ENCODE measurements at regions not wholly inside any gene's neighbourhood (a gene's known extent, or its start where the extent isn't known, plus 50 kb on each side); places are given as distances from the start of the nearest gene placed in this dataset.
A peak's percentile ranks its signal among the peaks of the same experiment; 100 is the strongest.

DNA sequence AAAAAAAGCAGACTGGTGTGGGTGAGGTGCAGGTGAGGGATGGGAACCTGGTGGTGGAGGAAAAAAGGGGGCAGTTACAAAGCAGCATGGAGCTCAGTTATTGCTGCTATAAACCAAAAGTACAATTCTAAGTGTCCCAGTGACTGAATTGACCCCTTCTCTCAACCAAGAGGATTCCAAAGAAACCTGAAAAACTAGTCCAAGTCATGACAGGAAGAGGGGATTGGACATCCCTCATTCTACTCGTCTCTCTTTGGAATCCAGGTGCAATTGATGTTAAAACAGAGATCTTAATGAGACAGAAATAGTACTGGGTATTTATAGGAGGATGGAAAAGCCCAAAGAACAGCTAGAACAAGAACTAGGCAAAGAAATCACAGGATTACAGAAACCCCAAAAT lies 322.3 kb upstream of the IGFBP3 start:
- no peak for DNase-seq (ENCODE audit: extremely low read depth, low read depth)

DNA sequence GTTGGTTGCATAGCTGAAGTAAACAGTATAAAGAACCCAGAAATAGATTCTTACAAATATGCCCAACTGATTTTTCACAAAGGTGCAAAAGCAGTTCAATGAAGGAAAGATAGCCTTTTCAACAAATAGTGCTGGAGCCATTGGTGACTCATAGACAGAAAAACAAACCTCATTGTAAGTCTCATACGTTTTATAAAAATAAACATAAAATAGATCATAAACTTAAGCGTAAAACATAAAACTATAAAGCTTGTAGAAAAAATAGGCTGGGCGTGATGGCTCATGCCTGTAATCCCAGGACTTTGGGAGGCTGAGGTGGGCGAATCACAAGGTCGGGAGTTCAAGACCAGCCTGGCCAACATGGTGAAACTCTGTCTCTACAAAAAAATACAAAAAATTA lies 318.8 kb upstream of the IGFBP3 start:
- no peak for DNase-seq (ENCODE audit: extremely low read depth, low read depth)

DNA sequence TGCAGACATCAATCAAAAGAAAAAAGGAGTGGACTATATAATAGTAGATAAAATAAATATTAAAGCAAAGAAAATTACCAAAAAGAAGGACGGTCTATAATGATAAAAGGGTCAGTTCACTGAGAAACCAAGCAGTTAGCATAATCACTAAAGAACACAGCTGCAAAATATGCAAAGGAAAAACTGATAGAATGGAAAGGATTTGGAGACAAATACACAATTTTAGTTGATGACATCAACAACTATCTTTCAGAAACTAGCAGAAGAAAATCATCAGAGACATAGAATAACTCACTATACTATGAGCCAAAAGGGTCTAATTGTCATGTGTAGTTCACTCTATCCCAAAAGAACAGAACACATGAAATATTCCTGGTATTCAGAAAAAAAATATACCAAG lies 316.4 kb upstream of the IGFBP3 start:
- DNase-seq (ENCODE audit: extremely low read depth, low read depth), result no peak

DNA sequence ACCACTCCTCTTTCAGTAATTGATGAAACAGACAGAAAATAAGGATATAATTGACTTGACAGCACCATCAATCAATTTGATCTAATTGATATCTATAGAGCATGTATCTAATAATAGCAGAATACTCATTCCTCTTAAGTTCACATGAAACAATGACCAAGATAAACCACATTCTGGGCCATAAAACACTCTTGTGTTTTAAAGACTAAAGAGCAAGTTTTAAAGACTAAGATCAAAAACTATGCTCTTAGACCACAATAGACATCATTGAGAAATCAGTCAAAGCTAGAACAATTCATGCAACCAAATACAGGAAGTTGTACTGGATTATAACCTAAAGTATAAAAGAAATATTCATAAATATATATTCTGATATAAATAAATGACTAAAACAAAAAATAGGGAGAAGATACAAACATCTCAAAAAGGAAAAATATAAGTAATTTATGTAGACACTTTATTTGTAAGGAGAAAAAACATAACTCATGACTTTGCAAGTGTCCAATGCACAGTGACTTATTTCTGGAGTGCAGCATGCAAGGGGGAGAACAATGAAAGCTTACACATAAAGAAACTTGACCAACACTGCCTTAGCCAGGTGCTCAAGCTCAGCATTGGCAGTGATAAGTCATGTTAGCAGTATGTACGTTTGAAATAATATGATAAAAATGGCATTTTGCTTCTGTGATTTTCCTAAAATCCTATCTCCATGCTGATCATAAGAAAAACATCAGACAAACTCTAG lies 312.7 kb upstream of the IGFBP3 start:
- no peak for DNase-seq (ENCODE audit: extremely low read depth, low read depth)

DNA sequence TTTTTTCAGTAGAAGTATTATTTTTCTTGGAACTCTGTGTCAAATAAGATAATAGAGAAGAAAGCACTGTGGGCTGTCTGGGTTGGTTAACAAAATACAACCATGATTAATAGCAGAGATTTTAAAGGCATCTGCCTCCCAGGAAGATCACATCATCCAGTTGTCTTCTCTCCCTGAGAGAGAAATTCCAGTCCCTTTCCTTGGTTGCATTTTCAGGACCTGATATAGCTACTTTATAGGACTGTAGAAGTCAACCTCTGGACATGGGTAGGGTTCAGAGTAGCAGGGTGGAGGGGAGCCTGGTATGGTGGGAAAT lies 309.9 kb upstream of the IGFBP3 start:
- DNase-seq (ENCODE audit: extremely low read depth, low read depth), result no peak

DNA sequence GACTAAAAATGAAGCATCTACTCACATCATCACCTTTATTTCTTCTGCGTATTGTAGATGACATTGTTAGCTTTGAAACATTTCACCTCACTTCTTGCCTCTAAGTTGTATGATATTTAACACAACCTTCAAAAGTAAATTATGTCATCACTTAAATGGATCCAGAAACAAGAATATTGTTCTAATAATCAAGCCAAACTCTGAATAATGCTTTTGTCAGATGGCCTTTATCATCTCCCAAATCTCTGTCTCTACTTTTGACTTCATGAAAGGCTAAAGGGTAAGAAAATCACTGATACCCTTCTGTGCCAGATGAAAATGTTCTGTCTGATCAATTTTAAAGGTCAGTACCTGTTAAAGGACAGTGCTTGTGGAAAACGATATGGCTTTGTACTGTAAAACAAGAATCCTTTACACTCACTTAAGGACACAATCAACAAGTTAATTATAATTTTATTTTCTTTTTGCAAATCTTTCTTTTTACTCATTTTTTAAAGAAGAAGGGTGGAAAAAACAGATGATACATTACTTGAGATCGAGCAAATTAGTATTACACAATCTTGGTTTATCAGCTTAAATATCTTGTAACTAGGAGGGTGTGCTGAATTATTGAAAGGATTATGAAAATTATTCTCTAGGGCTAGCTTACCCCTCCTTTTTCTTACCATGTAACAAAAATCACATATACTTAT lies 309.4 kb upstream of the IGFBP3 start:
- DNase-seq (ENCODE audit: extremely low read depth, low read depth), result no peak

DNA sequence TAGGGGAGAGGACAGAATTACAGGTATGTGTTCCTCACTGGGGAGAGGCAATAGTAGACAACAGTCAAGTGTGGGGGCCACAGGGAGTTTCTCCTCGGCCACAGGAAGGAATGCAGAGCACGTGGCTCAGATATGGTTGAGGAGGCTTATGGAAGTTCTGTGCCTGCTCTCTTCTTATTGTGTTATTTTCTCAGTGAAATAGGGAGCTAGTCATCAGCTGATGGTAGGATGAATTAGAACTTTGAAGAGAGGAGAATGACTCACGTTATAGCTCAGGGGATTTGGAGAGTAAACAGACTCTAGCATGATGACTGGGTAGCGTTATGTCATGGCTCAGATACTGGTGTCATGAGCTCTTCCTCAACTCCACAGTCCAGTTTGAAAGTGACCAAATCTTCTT lies 308.3 kb upstream of the IGFBP3 start:
- DNase-seq (ENCODE audit: extremely low read depth, low read depth), result peak; percentile 32

DNA sequence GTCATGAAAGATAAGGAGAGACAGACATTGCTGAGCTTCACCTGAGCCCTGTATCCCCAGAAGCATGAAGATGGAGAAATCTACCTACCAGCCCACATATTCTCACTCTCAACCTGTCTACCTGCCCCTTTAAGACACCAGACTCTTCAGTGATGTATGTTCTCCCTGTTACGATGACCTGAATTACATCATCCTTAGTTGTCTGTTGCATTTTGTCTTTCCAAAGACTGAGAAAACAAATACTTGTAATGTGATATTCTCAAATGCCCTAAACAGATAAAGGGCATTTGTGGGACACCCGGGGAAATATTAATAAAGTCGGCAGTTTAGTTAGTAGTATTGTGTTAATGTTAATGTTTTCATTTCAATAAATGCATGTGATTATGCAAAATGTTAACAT lies 305.8 kb upstream of the IGFBP3 start:
- DNase-seq (ENCODE audit: extremely low read depth, low read depth), result no peak

DNA sequence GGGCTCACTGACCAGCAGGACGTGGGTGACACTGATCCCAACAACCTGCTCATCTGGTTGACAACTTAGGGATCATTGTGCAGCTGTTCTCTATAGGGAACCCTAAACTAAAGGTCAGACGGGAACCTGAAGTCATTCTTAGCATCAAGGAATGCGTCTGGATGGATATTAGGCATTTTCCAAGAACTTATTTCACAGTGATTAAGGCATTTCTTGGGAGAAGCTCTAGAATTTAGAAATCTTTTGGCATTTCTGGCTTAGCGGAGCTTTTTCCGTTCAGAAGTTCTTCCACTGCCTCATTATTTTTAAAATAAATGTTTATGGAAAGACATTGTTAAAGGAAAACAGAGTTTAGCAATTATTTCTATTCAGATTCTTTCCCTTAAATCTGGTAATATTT lies 303.3 kb upstream of the IGFBP3 start:
- no peak for DNase-seq (ENCODE audit: extremely low read depth, low read depth)

DNA sequence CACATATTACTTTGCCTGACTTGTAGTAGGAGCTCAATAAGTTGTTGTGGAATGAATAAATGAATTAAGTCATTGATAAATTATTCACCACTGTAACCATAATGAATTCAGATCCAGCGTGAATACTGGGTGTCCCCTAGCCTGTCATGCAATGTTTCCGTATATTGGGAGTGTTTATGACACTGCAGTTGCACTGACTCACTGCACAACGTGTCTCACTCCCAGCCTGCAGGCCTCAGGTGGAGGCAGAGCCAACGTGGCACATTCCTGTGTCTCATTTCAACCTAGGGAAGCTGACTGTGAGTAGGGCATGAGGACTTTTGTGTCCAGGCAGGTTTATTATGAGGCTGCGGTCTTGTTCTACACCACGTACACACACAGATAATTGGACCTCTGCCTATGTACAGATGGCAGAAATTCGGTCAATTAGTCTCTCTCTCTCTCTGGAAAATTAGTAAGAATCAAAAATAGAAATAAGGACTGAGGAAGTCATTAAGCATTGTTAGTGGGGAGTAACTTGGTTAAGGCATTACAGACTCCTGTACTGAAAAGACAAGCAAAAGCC lies 299.1 kb upstream of the IGFBP3 start:
- no peak for DNase-seq (ENCODE audit: extremely low read depth, low read depth)

DNA sequence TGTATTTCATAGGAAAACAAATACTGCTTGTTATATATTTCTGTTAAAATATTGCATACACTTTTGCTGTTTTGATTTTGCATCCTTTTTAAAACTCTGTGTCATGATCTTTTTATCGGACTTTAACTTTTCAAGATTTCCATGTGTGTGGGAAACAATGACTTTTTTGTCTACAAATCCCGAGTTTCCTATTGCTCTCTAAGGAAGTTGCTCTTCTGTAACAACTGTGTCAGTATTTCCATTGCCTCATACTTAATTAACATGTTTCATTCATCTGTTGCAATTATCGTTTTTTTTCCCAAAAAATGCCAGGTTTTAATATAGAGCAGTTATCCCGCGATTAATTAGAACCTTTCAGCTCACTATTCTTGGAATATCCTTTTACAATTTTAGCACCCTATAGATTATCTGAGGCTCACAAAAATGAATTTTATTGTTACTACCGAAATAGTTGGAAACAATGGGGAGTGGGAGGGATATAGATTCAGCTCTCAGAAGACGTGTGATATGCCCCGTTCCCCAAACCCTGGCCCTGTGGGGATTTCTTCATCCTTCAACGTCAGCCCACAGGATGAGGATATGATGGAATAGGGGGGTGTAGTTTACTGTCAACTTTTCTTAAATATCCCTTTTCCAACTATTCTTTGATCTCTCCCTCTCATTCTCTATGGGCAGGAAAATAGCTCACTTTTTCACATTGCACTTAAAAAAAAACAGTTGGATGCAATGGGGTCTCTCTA lies 297.6 kb upstream of the IGFBP3 start:
- DNase-seq (ENCODE audit: extremely low read depth, low read depth), result no peak

DNA sequence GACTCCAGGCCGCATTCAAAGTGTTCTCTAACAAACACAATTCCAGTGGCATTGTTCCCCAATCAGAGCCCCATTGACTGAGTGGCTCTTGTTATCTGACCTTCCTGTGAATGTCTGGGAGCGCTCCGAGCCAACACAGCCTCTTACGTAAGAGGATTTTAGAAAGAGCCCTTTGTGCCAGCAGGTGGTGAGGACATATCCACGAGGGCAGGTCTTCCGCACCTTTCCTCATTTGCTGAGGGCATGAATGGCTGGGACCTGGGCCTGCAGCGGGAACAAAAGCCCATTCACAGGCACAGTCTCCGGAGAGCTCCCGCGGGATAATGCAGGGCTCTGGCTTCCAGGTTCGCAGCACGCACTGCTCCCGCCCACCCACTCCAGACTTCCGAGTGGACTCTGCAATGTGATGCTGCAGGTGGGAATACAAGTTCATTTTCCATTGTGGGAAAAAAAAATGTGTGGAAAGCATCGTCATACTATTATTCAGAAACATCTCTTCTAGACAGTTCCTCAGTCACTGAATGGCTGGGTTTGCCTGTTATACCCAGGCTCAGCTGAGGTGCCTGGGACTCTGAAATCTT lies 295.0 kb upstream of the IGFBP3 start:
- no peak for DNase-seq (ENCODE audit: extremely low read depth, low read depth)

DNA sequence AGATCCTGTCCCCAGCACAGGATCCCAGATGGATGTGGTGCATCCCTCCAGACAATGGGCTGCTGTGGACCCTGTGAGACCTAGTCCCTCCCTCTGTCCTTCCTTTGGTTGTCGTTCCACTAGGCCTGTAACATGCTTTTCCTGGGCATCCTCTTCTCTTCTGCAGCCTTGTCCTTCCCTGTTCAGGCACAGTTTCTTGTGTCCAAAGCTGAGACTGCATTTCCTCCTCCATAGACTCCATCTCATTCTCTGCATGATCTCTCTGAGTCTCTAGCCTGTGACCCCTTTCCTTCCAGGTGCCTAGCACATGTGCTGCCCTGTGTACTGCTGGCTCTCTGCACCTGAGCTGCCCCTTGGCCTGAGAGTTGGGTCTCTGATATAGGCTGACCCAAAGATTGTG lies 293.5 kb upstream of the IGFBP3 start:
- DNase-seq (ENCODE audit: extremely low read depth, low read depth), result no peak

DNA sequence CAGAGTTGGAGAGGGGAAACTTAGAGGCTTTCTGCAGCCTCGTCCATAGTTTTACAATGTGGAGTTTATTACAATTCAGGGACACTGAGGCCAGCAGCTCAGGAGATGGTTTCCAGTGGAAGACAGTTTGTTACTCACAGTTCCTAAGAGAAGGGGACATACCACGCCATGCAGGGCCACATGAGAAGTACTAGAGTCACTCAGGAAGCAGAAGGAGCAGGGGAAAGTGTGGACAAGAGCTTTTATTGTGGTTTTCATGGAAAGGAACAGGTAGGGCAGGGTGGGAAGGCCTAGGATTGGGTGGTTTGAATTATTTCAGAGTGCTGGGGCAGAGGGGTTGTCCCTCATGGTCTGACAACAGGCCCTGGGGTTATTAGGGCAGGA lies 292.1 kb upstream of the IGFBP3 start:
- DNase-seq (ENCODE audit: extremely low read depth, low read depth), result no peak

DNA sequence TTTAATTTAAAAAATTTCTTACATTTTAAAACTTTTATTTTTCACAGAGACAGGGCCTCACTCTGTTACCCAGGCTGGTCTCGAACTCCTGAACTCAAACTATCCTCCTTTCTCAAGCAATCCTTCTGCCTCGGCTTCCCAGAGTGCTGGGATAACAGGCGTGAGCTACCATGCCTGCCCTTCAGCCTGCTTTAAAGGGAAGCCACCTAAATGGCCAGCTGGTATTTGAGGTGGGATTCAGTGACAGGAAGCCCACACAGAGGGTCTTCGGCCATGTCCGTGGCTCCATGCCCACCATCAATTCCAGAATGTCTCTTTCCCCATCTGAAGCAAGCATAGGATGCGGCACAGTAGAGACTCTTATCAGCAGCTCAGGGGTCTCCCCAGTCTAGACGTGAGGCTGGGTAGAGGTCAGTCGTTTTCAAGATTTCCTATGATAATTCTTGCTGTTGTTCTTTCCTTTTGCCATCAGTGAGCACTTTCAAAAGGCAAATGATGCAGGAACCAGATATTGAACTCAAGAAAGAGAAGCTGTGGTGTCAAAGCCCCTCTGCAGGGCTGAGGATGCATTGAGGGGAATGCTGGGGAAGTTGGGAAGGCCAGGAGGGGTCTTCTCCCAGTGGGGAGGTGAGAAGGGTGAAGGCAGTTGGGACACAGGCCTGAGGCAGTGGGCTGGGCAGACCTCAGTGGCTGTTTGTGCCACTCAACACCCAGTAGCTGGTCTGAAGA lies 291.5 kb upstream of the IGFBP3 start:
- no peak for DNase-seq (ENCODE audit: extremely low read depth, low read depth)

DNA sequence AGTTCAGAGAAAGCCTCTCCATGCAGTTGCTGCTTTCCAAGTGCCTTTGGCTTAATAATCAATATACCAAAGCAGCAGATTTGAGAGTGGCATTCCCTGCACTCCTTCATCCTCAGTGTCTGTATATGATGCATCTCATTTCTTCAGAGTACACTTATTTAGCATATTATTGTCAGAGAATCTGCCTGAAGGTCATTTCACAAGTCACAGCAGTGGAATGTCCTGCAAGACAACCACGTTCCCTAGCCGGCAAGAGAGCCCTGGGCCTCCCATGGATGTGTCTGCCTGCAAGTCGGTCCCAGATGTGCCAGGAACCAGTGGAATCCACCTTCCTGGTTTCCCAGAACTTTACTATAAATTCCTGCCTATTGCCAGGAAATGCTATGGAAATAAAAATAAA lies 289.4 kb upstream of the IGFBP3 start:
- no peak for DNase-seq (ENCODE audit: extremely low read depth, low read depth)

DNA sequence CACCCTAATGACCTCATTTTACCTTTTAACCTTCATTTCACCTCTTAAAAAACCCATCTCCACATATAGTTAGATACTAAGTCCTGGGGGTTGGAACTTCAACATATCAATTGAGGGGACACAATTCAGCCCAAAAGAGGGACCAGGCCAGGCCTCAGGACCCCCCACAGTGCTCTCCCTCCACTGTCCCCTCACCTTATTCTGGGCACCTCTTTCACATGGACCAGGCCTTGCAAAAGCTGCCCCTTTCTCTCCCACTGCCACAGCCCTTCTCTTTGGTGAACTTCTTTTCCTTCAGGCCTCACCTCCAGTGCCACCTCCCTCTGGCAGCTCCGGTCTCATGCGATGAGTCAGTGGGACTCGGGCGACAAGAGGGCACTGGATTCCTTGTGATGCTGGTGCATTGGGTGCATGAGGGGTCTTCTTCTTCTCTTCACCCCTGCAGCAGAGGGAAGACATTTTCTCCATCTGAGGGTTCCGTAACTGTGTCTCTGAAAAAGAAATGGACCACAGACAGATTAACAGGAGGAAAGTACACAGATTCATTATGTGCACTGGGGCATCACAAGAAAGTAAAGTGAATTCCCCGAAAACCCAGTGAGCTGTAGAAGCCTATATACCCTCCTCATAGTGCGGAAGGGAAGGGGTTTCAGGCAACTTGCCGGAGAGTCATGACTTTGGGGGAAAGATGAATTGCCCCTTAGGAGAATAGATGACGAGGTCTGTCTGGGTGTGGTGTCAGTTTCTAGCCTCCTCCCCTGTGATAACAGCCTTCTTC lies 288.7 kb upstream of the IGFBP3 start:
- DNase-seq (ENCODE audit: extremely low read depth, low read depth), result no peak

DNA sequence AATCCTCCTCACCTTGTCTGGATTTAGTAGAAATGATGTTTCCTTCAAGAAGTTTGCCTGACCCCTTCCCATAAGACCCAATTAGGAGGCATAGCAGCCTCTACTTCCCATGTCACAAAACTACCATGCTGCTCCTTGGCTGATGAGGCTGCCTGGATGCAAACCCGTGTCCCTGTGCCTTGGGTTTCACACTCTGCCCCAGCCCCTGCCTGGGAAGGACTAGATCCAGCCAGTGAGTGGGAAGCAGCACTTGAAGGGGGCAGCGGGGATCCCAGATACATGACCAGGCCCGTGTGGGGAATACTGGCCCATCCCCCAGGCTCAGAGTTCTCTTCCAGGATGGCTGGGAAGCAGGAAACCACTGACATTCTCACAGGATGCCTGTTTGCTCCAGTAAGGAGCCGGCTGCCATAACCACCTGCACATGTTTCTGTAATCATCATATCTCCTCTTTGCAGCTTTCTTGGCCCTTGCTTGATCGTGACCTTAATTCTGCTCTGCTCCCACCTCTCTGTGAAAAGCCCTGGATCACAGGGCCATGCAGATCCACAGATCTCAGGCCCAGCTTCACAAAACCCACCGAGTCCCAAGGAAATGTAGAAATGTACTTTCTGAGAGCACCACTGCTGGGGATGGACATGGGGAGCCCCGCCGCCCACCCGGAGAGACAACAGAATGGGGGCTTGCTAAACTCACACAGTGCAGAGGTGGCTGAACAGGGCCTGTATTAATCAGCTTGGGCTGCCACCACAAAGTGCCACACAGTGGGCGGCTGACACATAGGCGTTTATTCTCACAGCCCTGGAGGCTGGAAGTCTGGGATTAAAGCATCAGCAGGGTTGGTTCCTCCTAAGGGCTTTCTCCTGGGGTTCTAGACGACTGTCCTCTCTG lies 287.8 kb upstream of the IGFBP3 start:
- DNase-seq (ENCODE audit: extremely low read depth, low read depth), result no peak

Data from NCI-H460 (cell line).